Activated naive CD4-positive, alpha-beta T cell (primary cell): ENCODE measurements at regions not wholly inside any gene's neighbourhood (a gene's known extent, or its start where the extent isn't known, plus 50 kb on each side); places are given as distances from the start of the nearest gene placed in this dataset.

Experiments
- DNase-seq, 4 experiments: peaks; one replicate each; lab custom pipeline; 2025; lab: John Stamatoyannopoulos, UW

- DNase-seq: no peak
Observed at GRCh38 chr2:29974086-29974485, 52.7 kb upstream of the ALK start.

- no peak for DNase-seq
Observed at GRCh38 chr2:29977284-29977683, 55.9 kb upstream of the ALK start.

- no peak for DNase-seq
Observed at GRCh38 chr2:29981402-29981801, 60.0 kb upstream of the ALK start.

GRCh38 chr2:29983308-29983707 is 61.9 kb upstream of the ALK start:
- no peak for DNase-seq

GRCh38 chr2:29987146-29987545 is 65.8 kb upstream of the ALK start:
- DNase-seq: no peak

- DNase-seq: no peak
Observed at GRCh38 chr2:29990129-29990528, 68.7 kb upstream of the ALK start.

- DNase-seq: no peak
Observed at GRCh38 chr2:29991086-29991485, 69.7 kb upstream of the ALK start.

GRCh38 chr2:29995241-29995640 is 73.9 kb upstream of the ALK start:
- no peak for DNase-seq

- DNase-seq: no peak
Observed at GRCh38 chr2:30003128-30003527, 81.7 kb upstream of the ALK start.

GRCh38 chr2:30022444-30023071 is 101.2 kb upstream of the ALK start:
- DNase-seq: no peak

- DNase-seq: no peak
Observed at GRCh38 chr2:30024281-30024680, 102.9 kb upstream of the ALK start.

GRCh38 chr2:30026091-30027055 is 105.0 kb upstream of the ALK start:
- DNase-seq: no peak

- no peak for DNase-seq
Observed at GRCh38 chr2:30029804-30030203, 108.4 kb upstream of the ALK start.

- DNase-seq: no peak
Observed at GRCh38 chr2:30030361-30030760, 109.0 kb upstream of the ALK start.

- no peak for DNase-seq
Observed at GRCh38 chr2:30031184-30031583, 109.8 kb upstream of the ALK start.

- DNase-seq: no peak
Observed at GRCh38 chr2:30034052-30034775, 112.6 kb upstream of the YPEL5 start.

- DNase-seq: no peak
Observed at GRCh38 chr2:30037016-30037415, 109.8 kb upstream of the YPEL5 start.

- no peak for DNase-seq
Observed at GRCh38 chr2:30038419-30038818, 108.4 kb upstream of the YPEL5 start.

GRCh38 chr2:30039101-30039500 is 107.7 kb upstream of the YPEL5 start:
- no peak for DNase-seq

GRCh38 chr2:30040147-30040546 is 106.7 kb upstream of the YPEL5 start:
- DNase-seq: no peak

GRCh38 chr2:30041884-30042283 is 104.9 kb upstream of the YPEL5 start:
- DNase-seq: no peak

- DNase-seq: no peak
Observed at GRCh38 chr2:30046396-30046795, 100.4 kb upstream of the YPEL5 start.

GRCh38 chr2:30046979-30047378 is 99.8 kb upstream of the YPEL5 start:
- no peak for DNase-seq
